Karpas-422 (cell line): ENCODE measurements at regions not wholly inside any gene's neighbourhood (a gene's known extent, or its start where the extent isn't known, plus 50 kb on each side); places are given as distances from the start of the nearest gene placed in this dataset.
"Not testable (repeated sequence)": the region's sequence is repeated elsewhere in the genome, so short reads cannot be mapped to it uniquely, and the experiment has no call there.

Source experiments
- DNase-seq: peaks from one replicate; pipeline ENCODE4 v3.0.0-alpha.2; 2015
- H2AFZ ChIP-seq: fragments of 200-600 bp; sonication (generic); 2 replicates; pipeline ENCODE4 v1.6.1; 2014; ENCODE audit warnings: antibody characterized with exemption, low read length, mixed read lengths
- H3K27ac ChIP-seq: fragments of 200-600 bp; sonication (generic); 2 replicates; pipeline ENCODE4 v1.5.1; 2014; ENCODE audit warnings: mild to moderate bottlenecking, low read length, moderate library complexity
- H3K27me3 ChIP-seq: fragments of 200-600 bp; sonication (generic); 2 replicates; pipeline ENCODE4 v1.6.1; 2014; ENCODE audit warnings: low read length, mixed read lengths
- H3K36me3 ChIP-seq: fragments of 200-600 bp; sonication (generic); 2 replicates; pipeline ENCODE4 v1.6.1; 2014; ENCODE audit warnings: low read length, mixed read lengths; ENCODE audit not compliant: insufficient read depth
- H3K4me1 ChIP-seq: fragments of 200-600 bp; sonication (generic); 2 replicates; pipeline ENCODE4 v1.6.1; 2014; ENCODE audit warnings: mild to moderate bottlenecking, low read length, mixed read lengths
- H3K4me2 ChIP-seq: fragments of 200-600 bp; sonication (generic); 2 replicates; pipeline ENCODE4 v1.6.1; 2014; ENCODE audit warnings: low read length, low read depth, mild to moderate bottlenecking; ENCODE audit not compliant: poor library complexity, severe bottlenecking
- H3K4me3 ChIP-seq: fragments of 200-600 bp; sonication (generic); 2 replicates; pipeline ENCODE4 v1.5.1; 2014; ENCODE audit warnings: mild to moderate bottlenecking, antibody characterized with exemption, low read length, mixed read lengths
- H3K79me2 ChIP-seq: fragments of 200-600 bp; sonication (generic); 2 replicates; pipeline ENCODE4 v1.6.1; 2014; ENCODE audit warnings: mild to moderate bottlenecking, low read length, mixed read lengths
- H3K9ac ChIP-seq: fragments of 200-600 bp; sonication (generic); 2 replicates; pipeline ENCODE4 v1.6.0; 2014; ENCODE audit warnings: low read length
- H3K9me2 ChIP-seq: fragments of 200-600 bp; sonication (generic), shearing (Covaris generic); replicated peaks from 2 replicates; pipeline ENCODE4 v1.6.0; 2014; ENCODE audit warnings: mild to moderate bottlenecking, low read length, moderate library complexity; ENCODE audit not compliant: insufficient read depth
- H3K9me3 ChIP-seq: fragments of 300-700, 200-600 bp; sonication (generic); 2 replicates; pipeline ENCODE4 v1.6.1; 2014; ENCODE audit warnings: low read length, mixed read lengths
- H4K20me1 ChIP-seq: fragments of 200-600 bp; sonication (generic); 2 replicates; pipeline ENCODE4 v1.6.1; 2014; ENCODE audit warnings: mild to moderate bottlenecking, antibody characterized with exemption, low read length, low read depth; ENCODE audit not compliant: insufficient read depth

DNA sequence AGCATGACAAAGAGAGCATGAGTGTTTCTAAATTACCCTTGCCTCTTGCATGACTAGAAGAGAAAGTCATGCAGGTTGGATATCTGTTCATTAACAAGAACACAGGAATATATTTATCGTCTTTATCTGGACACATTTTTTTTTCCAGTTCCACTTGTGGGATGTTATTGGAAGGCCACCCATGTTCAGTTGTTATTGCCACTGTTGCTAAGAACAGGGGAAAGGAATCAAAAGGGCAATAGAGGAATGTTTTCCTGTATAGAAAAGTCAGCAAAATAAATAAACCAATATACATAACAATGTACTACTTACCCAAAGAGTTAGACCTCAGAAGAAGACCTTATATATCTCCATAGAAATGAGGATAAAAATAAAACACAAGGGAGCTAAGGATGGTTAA lies 270.1 kb downstream of the QDPR start:
- Histone ChIP-seq H3K9me2 (no peaks in the 10 kb centered on the region), H3K27ac (no peak overlapping the region), H3K4me2 (no peak overlapping the region), H3K9me3 (no peaks in the 10 kb centered on the region), H2AFZ (no peak overlapping the region), H3K79me2 (no peaks in the 10 kb centered on the region), H3K9ac (no peak overlapping the region), H3K36me3 (no peaks in the 10 kb centered on the region), H3K4me3 (no peak overlapping the region), H4K20me1 (no peaks in the 10 kb centered on the region), H3K27me3 (no peaks in the 10 kb centered on the region), H3K4me1 (no peaks in the 10 kb centered on the region)
- no peak for DNase-seq

- no peak for DNase-seq
- Histone ChIP-seq H2AFZ (no peak overlapping the region), H3K4me2 (no peak overlapping the region), H3K4me1 (peaks cover 7% of the 10 kb centered on the region), H3K9me2 (no peaks in the 10 kb centered on the region), H3K9ac (no peak overlapping the region), H4K20me1 (no peaks in the 10 kb centered on the region), H3K36me3 (no peaks in the 10 kb centered on the region), H3K27me3 (no peaks in the 10 kb centered on the region), H3K79me2 (no peaks in the 10 kb centered on the region), H3K27ac (no peak overlapping the region), H3K9me3 (no peaks in the 10 kb centered on the region), H3K4me3 (no peak overlapping the region)
These were observed 273.3 kb downstream of the QDPR start for GRCh38 chr4:17238633-17239032.

DNA sequence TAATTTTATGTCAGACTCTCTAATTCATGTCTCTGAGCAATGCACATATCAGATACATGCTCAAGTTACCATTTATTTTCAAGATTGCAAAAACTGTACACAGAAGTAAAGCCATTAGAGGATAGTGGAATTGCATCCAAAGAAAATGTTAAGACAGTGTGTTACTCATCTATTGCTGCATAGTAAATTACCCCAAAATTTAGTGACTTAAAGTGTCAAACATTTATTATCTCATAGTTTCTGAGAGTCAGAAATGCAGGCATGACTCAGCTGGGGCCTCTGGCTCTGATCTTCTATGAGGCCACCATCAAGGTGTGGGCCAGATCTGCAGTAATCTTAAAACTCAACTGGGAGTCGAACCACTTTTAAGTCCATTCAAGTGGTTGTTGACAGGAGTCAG lies 275.2 kb downstream of the QDPR start:
- Histone ChIP-seq H3K79me2 (no peaks in the 10 kb centered on the region), H3K36me3 (no peaks in the 10 kb centered on the region), H3K4me1 (peaks cover 7% of the 10 kb centered on the region), H3K9me3 (no peaks in the 10 kb centered on the region), H3K27me3 (no peaks in the 10 kb centered on the region), H3K9me2 (no peaks in the 10 kb centered on the region), H3K4me3 (no peak overlapping the region), H2AFZ (no peak overlapping the region), H3K27ac (no peak overlapping the region), H3K4me2 (no peak overlapping the region), H3K9ac (no peak overlapping the region), H4K20me1 (no peaks in the 10 kb centered on the region)
- no peak for DNase-seq

DNA sequence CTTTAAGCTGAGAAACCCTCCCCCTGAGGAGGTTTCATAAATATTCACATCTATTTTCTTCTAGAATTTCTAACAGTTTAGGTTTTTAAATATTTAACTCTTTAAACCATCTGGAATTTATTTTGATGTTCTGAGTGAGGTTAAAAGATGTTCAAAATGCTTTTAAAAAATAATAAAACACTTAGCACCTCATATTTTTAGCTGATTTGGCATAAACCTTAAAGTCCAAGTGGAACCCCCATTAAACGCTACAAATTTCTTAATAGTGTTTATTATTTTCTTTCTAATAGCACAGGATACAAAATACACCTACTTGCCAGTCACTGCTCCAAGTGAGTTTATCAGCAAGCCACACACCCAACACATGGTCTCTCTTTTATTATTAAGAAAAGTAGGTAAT lies 277.2 kb downstream of the QDPR start:
- Histone ChIP-seq H3K27me3 (no peaks in the 10 kb centered on the region), H3K27ac (no peak overlapping the region), H3K9ac (no peak overlapping the region), H3K4me1 (peaks cover 7% of the 10 kb centered on the region), H3K4me3 (no peak overlapping the region), H3K9me3 (no peaks in the 10 kb centered on the region), H3K9me2 (no peaks in the 10 kb centered on the region), H3K36me3 (no peaks in the 10 kb centered on the region), H2AFZ (no peak overlapping the region), H3K4me2 (no peak overlapping the region), H3K79me2 (no peaks in the 10 kb centered on the region), H4K20me1 (no peaks in the 10 kb centered on the region)
- DNase-seq, result no peak

GRCh38 chr4:17232566-17233253 lies 279.2 kb downstream of the QDPR start:
- H4K20me1 ChIP-seq, result no peaks in the 10 kb centered on the region
- H2AFZ ChIP-seq, result no peak overlapping the region
- no peak overlapping the region for H3K27ac ChIP-seq
- no peaks in the 10 kb centered on the region for H3K27me3 ChIP-seq
- H3K9me2 ChIP-seq, result no peaks in the 10 kb centered on the region
- H3K4me2 ChIP-seq, result no peak overlapping the region
- no peak overlapping the region for H3K4me3 ChIP-seq
- DNase-seq, result no peak
- no peak overlapping the region for H3K9ac ChIP-seq
- no peaks in the 10 kb centered on the region for H3K79me2 ChIP-seq
- no peaks in the 10 kb centered on the region for H3K9me3 ChIP-seq
- H3K4me1 ChIP-seq, result peaks cover 7% of the 10 kb centered on the region
- H3K36me3 ChIP-seq, result no peaks in the 10 kb centered on the region

GRCh38 chr4:17231880-17232475 lies 279.9 kb downstream of the QDPR start:
- not testable (repeated sequence) for H3K9ac ChIP-seq, H3K9me2 ChIP-seq, H3K4me2 ChIP-seq, H3K27me3 ChIP-seq, H3K4me1 ChIP-seq, H3K79me2 ChIP-seq, H4K20me1 ChIP-seq, DNase-seq, H3K36me3 ChIP-seq, H3K4me3 ChIP-seq, H2AFZ ChIP-seq, H3K27ac ChIP-seq, H3K9me3 ChIP-seq

DNA sequence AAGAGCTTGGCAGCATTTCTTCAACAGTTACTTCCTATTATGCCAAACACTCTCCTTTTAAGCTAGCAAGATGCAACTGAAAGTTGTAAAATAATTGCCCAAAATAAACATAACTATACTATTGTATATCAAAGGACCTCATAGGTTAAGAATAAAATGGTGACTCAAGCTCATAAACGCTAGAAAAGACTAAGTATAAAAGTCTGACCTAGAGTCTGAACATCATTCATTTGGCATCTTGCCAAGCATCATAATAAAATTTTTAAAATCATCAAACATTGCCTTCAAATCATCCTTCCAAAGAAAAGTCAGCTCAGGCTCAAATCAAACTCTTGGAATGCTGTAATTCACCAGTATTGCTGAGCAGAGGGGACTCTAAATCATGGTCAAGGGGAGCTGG lies 281.2 kb downstream of the QDPR start:
- Histone ChIP-seq H3K4me1 (peaks cover 1% of the 10 kb centered on the region; the same call in 1 of the 2 replicates), H3K9me2 (no peaks in the 10 kb centered on the region), H3K27me3 (no peaks in the 10 kb centered on the region), H3K79me2 (no peaks in the 10 kb centered on the region), H3K36me3 (no peaks in the 10 kb centered on the region), H3K27ac (no peak overlapping the region), H3K4me2 (no peak overlapping the region), H3K9ac (no peak overlapping the region), H2AFZ (no peak overlapping the region), H3K9me3 (no peaks in the 10 kb centered on the region), H3K4me3 (no peak overlapping the region), H4K20me1 (no peaks in the 10 kb centered on the region)
- no peak for DNase-seq

DNA sequence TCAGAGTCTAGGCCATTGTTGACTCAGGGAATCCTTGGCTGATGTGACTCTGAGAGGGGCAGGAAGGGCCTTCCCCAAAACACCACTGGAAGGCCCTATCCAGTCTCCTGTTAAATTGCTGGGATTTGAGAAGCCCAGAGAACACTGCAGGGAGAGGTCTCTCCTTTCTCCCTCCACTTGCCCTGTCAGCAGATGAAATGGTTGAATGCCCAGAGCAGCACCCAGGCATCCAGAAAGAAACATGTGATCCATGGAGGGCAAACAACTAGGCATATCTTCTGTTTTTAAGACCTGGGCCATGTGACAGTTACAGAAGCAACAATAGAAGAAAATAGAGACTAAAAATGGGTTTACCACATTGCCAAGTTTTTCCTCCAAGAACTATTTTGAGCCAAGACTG lies 291.1 kb downstream of the QDPR start:
- Histone ChIP-seq H3K79me2 (no peaks in the 10 kb centered on the region), H3K27me3 (no peaks in the 10 kb centered on the region), H3K9ac (no peak overlapping the region), H3K36me3 (no peaks in the 10 kb centered on the region), H3K27ac (no peak overlapping the region), H3K4me1 (no peaks in the 10 kb centered on the region), H3K4me3 (no peak overlapping the region), H4K20me1 (no peaks in the 10 kb centered on the region), H2AFZ (no peak overlapping the region), H3K4me2 (no peak overlapping the region), H3K9me2 (no peaks in the 10 kb centered on the region), H3K9me3 (no peaks in the 10 kb centered on the region)
- DNase-seq, result no peak
